ENCODE measurements at regions not wholly inside any gene's neighbourhood (a gene's known extent, or its start where the extent isn't known, plus 50 kb on each side); places are given as distances from the start of the nearest gene placed in this dataset.
A peak's percentile ranks its signal among the peaks of the same experiment; 100 is the strongest.

DNA sequence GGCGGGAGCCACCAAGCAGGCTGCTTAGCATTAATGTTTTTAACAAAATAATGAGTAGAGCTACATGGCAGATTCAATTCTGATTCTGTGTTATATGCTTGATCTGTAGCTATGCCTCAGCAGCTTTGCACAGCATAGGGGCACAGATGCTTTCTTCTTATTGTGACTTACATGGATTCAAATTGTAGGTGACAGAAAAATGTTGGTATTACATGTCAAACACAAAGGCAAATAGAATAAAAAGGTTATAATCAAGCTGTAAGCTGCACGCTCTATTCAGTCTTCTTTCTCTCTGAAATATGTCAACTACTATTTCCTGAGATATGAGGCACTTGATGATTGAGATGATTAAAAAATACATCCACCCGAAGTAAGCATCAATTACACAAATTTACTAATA, 1573.8 kb downstream of the FAM181B start:
- WGBS (ENCODE audit: insufficient coverage): no CpG with 5 or more reads among the region's 3 CpGs
- H3K4me3 ChIP-seq (ENCODE audit: low read depth, low read length): no peak overlapping the region
- H3K4me1 ChIP-seq (ENCODE audit: control insufficient read depth, insufficient read depth, low read length): no peaks in the 10 kb centered on the region
- H3K27ac ChIP-seq (ENCODE audit: low read depth, low read length): no peak overlapping the region
- peak in 1 of 6 donors; percentile 9 for DNase-seq (ENCODE audit: low read depth in 4 of 6, low spot score in 6 of 6)
- no peaks in the 10 kb centered on the region for H3K36me3 ChIP-seq (ENCODE audit: control insufficient read depth, insufficient read depth, low read length)
- no peaks in the 10 kb centered on the region for H3K27me3 ChIP-seq (ENCODE audit: control insufficient read depth, insufficient read depth, low read length)
- H3K9me3 ChIP-seq (ENCODE audit: control insufficient read depth, insufficient read depth, low read length): no peaks in the 10 kb centered on the region

DNA sequence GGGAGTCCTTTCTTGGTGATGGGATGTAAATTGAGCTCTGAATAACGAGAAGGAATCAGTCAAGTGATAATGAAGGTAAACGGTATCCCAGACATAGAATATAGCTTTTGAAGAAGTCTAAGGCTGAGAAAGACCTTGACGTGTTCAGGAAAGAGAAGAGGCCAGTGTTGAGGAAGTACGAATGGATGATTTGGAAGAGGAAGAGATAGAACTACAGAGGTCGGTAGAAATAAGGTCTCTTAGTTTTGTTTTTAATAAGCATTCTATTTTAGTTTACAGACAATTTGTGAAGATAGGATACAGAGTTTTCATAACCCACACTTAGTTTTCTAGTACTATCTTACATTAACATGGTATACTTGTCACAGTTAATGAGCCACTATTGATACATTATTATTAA, 1598.1 kb downstream of the FAM181B start:
- 89% methylated on average over 4 of the region's 5 CpGs for WGBS (ENCODE audit: insufficient coverage)
- Histone ChIP-seq H3K27me3 (ENCODE audit: control insufficient read depth, insufficient read depth, low read length) (no peaks in the 10 kb centered on the region), H3K4me1 (ENCODE audit: control insufficient read depth, insufficient read depth, low read length) (no peaks in the 10 kb centered on the region), H3K27ac (ENCODE audit: low read depth, low read length) (no peak overlapping the region), H3K4me3 (ENCODE audit: low read depth, low read length) (no peak overlapping the region), H3K36me3 (ENCODE audit: control insufficient read depth, insufficient read depth, low read length) (no peaks in the 10 kb centered on the region), H3K9me3 (ENCODE audit: control insufficient read depth, insufficient read depth, low read length) (no peaks in the 10 kb centered on the region)
- no peak for DNase-seq (ENCODE audit: low read depth in 4 of 6, low spot score in 6 of 6)

- H3K36me3 ChIP-seq (ENCODE audit: control insufficient read depth, insufficient read depth, low read length): no peaks in the 10 kb centered on the region
- no peak overlapping the region for H3K4me3 ChIP-seq (ENCODE audit: low read depth, low read length)
- H3K4me1 ChIP-seq (ENCODE audit: control insufficient read depth, insufficient read depth, low read length): no peaks in the 10 kb centered on the region
- WGBS (ENCODE audit: insufficient coverage): 75% methylated on average over 2 of the region's 3 CpGs
- no peak overlapping the region for H3K27ac ChIP-seq (ENCODE audit: low read depth, low read length)
- H3K27me3 ChIP-seq (ENCODE audit: control insufficient read depth, insufficient read depth, low read length): no peaks in the 10 kb centered on the region
- DNase-seq (ENCODE audit: low read depth in 4 of 6, low spot score in 6 of 6): peak in 1 of 6 donors; percentile 20
- no peaks in the 10 kb centered on the region for H3K9me3 ChIP-seq (ENCODE audit: control insufficient read depth, insufficient read depth, low read length)
These were observed 1604.0 kb downstream of the FAM181B start for GRCh38 chr11:81129618-81130017.

DNA sequence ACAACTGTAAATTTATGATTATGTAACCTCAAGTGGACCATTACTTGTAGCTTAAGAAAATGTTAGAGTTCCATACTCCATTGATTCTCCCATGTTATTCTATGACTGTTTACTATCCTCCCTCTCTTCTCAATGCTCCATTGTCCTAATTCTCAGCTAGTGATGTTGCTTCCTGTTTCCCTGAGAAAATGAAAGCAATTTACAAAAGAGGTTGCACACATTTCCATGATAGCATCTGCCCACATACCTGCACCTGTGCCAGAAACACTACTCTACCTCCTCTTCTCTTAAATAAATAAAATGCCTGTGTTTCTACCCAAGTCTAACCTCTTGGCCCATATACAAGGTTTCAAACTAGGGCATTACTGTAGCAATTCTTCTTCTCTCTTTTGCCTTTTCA, 1620.9 kb downstream of the FAM181B start:
- Histone ChIP-seq H3K27ac (ENCODE audit: low read depth, low read length) (no peak overlapping the region), H3K4me3 (ENCODE audit: low read depth, low read length) (no peak overlapping the region), H3K27me3 (ENCODE audit: control insufficient read depth, insufficient read depth, low read length) (no peaks in the 10 kb centered on the region), H3K9me3 (ENCODE audit: control insufficient read depth, insufficient read depth, low read length) (no peaks in the 10 kb centered on the region), H3K36me3 (ENCODE audit: control insufficient read depth, insufficient read depth, low read length) (no peaks in the 10 kb centered on the region), H3K4me1 (ENCODE audit: control insufficient read depth, insufficient read depth, low read length) (no peaks in the 10 kb centered on the region)
- DNase-seq (ENCODE audit: low read depth in 4 of 6, low spot score in 6 of 6): no peak

DNA sequence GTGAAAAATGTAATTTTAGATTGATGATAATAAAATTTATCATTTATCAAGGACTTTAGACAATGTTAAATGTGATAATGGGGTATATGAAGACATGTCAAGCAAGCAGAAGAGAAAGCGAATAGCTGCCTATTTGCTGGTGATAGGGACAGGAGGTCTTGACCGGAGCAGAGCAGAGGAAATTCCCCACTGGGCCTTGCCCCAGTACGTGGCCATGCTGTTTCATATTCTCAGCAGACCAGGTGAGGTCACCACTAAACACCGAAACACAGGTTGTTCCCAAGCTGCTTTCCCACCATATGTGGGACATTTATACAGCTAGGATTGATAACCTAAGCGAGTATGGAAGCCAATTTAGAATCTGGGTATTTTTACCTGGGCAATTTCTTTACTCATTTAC, 1629.6 kb downstream of the FAM181B start:
- H3K36me3 ChIP-seq (ENCODE audit: control insufficient read depth, insufficient read depth, low read length): no peaks in the 10 kb centered on the region
- 95% methylated on average over 4 of the region's 5 CpGs for WGBS (ENCODE audit: insufficient coverage)
- H3K4me1 ChIP-seq (ENCODE audit: control insufficient read depth, insufficient read depth, low read length): no peaks in the 10 kb centered on the region
- no peak overlapping the region for H3K27ac ChIP-seq (ENCODE audit: low read depth, low read length)
- no peaks in the 10 kb centered on the region for H3K9me3 ChIP-seq (ENCODE audit: control insufficient read depth, insufficient read depth, low read length)
- H3K4me3 ChIP-seq (ENCODE audit: low read depth, low read length): no peak overlapping the region
- H3K27me3 ChIP-seq (ENCODE audit: control insufficient read depth, insufficient read depth, low read length): no peaks in the 10 kb centered on the region
- DNase-seq (ENCODE audit: low read depth in 4 of 6, low spot score in 6 of 6): no peak

DNA sequence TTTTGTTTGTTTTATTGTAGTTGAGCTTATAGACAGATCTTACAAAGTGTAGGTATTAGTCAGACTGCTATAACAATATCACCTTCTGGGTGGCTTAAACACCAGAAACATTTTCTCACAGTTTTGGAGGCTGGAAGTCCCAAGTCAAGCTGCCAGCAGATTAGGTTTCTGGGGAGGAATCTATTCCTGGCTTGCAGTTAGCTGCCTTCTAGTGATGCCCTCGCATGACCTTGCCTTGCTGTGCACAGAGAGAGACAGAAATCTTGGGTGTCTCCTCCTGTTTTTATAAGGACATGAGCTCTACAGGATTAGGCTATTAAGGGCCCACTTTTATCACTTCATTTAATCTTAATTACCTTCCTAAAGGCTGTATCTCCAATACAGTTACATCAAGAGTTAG, 1635.2 kb downstream of the FAM181B start:
- Histone ChIP-seq H3K36me3 (ENCODE audit: control insufficient read depth, insufficient read depth, low read length) (no peaks in the 10 kb centered on the region), H3K4me1 (ENCODE audit: control insufficient read depth, insufficient read depth, low read length) (no peaks in the 10 kb centered on the region), H3K27me3 (ENCODE audit: control insufficient read depth, insufficient read depth, low read length) (no peaks in the 10 kb centered on the region), H3K27ac (ENCODE audit: low read depth, low read length) (no peak overlapping the region), H3K9me3 (ENCODE audit: control insufficient read depth, insufficient read depth, low read length) (no peaks in the 10 kb centered on the region), H3K4me3 (ENCODE audit: low read depth, low read length) (no peak overlapping the region)
- 100% methylated on average over 1 of the region's 1 CpG for whole genome bisulfite sequencing (ENCODE audit: insufficient coverage)
- DNase-seq (ENCODE audit: low read depth in 4 of 6, low spot score in 6 of 6): no peak

GRCh38 chr11:81092522-81092921, 1641.1 kb downstream of the FAM181B start:
- Histone ChIP-seq H3K27ac (ENCODE audit: low read depth, low read length) (no peak overlapping the region), H3K27me3 (ENCODE audit: control insufficient read depth, insufficient read depth, low read length) (no peaks in the 10 kb centered on the region), H3K36me3 (ENCODE audit: control insufficient read depth, insufficient read depth, low read length) (no peaks in the 10 kb centered on the region), H3K9me3 (ENCODE audit: control insufficient read depth, insufficient read depth, low read length) (no peaks in the 10 kb centered on the region), H3K4me1 (ENCODE audit: control insufficient read depth, insufficient read depth, low read length) (no peaks in the 10 kb centered on the region), H3K4me3 (ENCODE audit: low read depth, low read length) (no peak overlapping the region)
- no peak for DNase-seq (ENCODE audit: low read depth in 4 of 6, low spot score in 6 of 6)

DNA sequence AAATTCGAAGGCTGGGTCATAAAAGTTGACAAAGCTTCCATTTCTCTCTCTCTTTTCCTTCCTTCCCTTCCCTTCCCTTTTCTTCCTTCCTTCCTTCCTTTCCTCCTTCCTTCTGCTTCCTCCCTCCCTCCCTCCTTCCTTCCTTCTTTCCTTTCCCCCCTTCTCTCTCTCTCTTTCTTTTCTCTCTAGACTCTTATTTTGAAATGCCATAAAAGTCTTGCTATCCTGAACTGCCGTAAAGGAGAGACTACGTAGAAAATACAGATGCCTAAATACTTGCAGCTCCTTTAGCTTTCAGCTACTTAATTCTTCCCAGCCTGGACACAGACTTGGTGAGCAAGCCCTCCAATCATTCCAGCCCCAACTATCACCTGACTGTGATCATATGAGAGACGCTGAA, 1644.4 kb downstream of the FAM181B start:
- no peaks in the 10 kb centered on the region for H3K4me1 ChIP-seq (ENCODE audit: control insufficient read depth, insufficient read depth, low read length)
- DNase-seq (ENCODE audit: low read depth in 4 of 6, low spot score in 6 of 6): no peak
- H3K4me3 ChIP-seq (ENCODE audit: low read depth, low read length): no peak overlapping the region
- no peaks in the 10 kb centered on the region for H3K9me3 ChIP-seq (ENCODE audit: control insufficient read depth, insufficient read depth, low read length)
- WGBS (ENCODE audit: insufficient coverage): 59% methylated on average over 3 of the region's 4 CpGs
- no peaks in the 10 kb centered on the region for H3K27me3 ChIP-seq (ENCODE audit: control insufficient read depth, insufficient read depth, low read length)
- no peaks in the 10 kb centered on the region for H3K36me3 ChIP-seq (ENCODE audit: control insufficient read depth, insufficient read depth, low read length)
- no peak overlapping the region for H3K27ac ChIP-seq (ENCODE audit: low read depth, low read length)

- Histone ChIP-seq H3K36me3 (ENCODE audit: control insufficient read depth, insufficient read depth, low read length) (no peaks in the 10 kb centered on the region), H3K27me3 (ENCODE audit: control insufficient read depth, insufficient read depth, low read length) (no peaks in the 10 kb centered on the region), H3K4me1 (ENCODE audit: control insufficient read depth, insufficient read depth, low read length) (no peaks in the 10 kb centered on the region), H3K27ac (ENCODE audit: low read depth, low read length) (no peak overlapping the region), H3K9me3 (ENCODE audit: control insufficient read depth, insufficient read depth, low read length) (no peaks in the 10 kb centered on the region), H3K4me3 (ENCODE audit: low read depth, low read length) (no peak overlapping the region)
- DNase-seq (ENCODE audit: low read depth in 4 of 6, low spot score in 6 of 6): no peak
- WGBS (ENCODE audit: insufficient coverage): no CpG with 5 or more reads among the region's 4 CpGs
These were observed 1639.6 kb upstream of the TENM4 start for GRCh38 chr11:81080476-81080875.

DNA sequence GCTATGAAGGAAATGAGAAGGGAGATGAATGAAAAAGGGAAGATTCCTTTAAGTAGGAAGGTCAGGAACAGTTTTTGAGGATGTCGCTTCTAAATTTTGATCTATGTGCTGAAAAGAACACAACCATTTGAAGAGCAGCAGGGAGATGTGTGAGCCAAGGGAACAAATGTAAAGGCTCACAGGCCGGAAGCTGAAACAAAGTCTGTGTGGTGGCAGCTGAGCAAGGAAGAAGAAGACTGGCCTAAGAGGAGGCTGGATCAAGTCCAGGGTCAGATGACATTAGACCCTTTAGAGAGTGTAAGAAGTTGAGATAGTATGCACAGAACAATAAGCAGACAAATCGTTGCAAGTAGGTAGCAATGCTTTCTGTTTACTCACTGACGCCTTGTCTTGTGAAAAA, 1631.4 kb upstream of the TENM4 start:
- WGBS (ENCODE audit: insufficient coverage): 43% methylated on average over 2 of the region's 4 CpGs
- no peaks in the 10 kb centered on the region for H3K27me3 ChIP-seq (ENCODE audit: control insufficient read depth, insufficient read depth, low read length)
- no peak overlapping the region for H3K4me3 ChIP-seq (ENCODE audit: low read depth, low read length)
- no peaks in the 10 kb centered on the region for H3K36me3 ChIP-seq (ENCODE audit: control insufficient read depth, insufficient read depth, low read length)
- no peak overlapping the region for H3K27ac ChIP-seq (ENCODE audit: low read depth, low read length)
- H3K4me1 ChIP-seq (ENCODE audit: control insufficient read depth, insufficient read depth, low read length): no peaks in the 10 kb centered on the region
- peak in 1 of 6 donors; percentile 9 for DNase-seq (ENCODE audit: low read depth in 4 of 6, low spot score in 6 of 6)
- no peaks in the 10 kb centered on the region for H3K9me3 ChIP-seq (ENCODE audit: control insufficient read depth, insufficient read depth, low read length)

All from spinal cord (tissue), 9 donors.